IPS-18c (cell line): ENCODE measurements at regions not wholly inside any gene's neighbourhood (a gene's known extent, or its start where the extent isn't known, plus 50 kb on each side); places are given as distances from the start of the nearest gene placed in this dataset.

Source experiments
- H3K4me3 ChIP-seq: 2 replicates; pipeline ENCODE4 v1.7.0; 2013; ENCODE audit warnings: low read depth, mild to moderate bottlenecking, low read length, moderate library complexity; ENCODE audit not compliant: insufficient read depth
- H3K9me3 ChIP-seq: one replicate; pipeline ENCODE4 v1.6.1; 2013; ENCODE audit warnings: mild to moderate bottlenecking, low read length, moderate library complexity; ENCODE audit not compliant: control insufficient read depth, insufficient read depth

DNA sequence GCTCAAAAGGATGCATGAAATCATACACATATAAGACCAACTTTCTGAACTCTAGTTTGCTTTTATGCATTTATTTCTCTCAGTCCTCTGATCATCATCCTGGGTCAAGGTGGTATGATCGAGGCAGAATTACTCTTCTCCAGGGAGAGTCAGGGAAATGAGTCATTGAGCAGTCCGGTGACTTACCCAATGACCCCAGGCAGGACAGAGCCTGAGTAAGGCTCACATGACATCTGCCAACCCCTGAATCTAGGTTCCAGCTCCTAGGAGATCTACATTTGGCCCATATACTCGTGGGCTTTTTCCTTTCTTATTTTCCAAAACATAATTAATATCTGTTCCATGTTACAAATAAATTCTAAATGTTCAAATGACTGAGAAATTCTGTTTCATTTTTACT, 502.3 kb downstream of the FOXO1 start:
- Histone ChIP-seq H3K9me3 (no peaks in the 10 kb centered on the region), H3K4me3 (no peak overlapping the region)

DNA sequence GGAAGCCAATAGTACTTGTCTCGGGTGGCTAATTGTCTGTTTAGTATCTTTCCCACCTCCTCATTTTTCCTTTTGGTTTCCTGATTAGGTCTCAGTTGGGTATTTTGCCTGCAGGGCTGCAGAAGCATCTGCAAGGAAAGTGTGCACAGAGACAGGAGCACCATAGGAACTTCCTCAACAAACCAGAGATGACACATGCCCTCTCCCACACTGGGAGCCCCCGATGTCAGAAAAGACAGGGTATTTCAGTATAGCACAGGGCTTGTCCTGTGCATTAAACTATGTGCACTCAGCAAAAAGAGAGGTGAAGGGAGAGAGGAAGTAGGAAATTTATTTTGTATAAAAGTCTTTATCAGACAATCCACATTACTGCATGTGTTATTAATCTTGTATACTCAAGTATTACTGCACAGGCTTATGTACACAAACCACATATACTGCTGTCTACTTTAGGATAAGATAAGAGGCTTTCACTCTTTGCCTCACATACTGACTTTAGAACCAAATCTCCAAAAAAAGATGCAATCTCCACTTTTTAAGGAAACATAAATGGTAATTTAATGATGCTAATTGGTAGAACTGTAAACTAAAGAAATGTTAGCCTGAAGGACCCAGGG, 501.0 kb downstream of the FOXO1 start:
- no peaks in the 10 kb centered on the region for H3K9me3 ChIP-seq
- H3K4me3 ChIP-seq = no peak overlapping the region

DNA sequence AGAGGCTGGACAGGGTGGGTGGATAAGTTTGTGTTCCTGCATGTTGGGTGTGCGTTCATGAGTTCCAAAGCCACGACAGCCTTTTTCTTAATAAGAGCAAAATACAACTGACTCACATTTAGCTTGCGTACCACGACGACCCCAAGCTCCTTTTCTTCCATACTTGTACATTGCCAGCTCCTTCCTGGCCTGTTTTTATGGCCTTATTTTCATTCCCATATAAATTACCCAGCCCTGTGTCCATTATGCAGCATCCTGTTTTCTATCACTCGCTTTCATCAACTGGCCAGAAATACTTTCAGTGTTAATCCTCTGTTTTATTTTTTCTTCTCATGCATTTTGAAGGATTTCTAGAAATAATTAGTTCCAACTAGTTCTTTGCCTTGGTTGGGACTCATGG, 499.1 kb downstream of the FOXO1 start:
- H3K9me3 ChIP-seq = no peaks in the 10 kb centered on the region
- H3K4me3 ChIP-seq = no peak overlapping the region

DNA sequence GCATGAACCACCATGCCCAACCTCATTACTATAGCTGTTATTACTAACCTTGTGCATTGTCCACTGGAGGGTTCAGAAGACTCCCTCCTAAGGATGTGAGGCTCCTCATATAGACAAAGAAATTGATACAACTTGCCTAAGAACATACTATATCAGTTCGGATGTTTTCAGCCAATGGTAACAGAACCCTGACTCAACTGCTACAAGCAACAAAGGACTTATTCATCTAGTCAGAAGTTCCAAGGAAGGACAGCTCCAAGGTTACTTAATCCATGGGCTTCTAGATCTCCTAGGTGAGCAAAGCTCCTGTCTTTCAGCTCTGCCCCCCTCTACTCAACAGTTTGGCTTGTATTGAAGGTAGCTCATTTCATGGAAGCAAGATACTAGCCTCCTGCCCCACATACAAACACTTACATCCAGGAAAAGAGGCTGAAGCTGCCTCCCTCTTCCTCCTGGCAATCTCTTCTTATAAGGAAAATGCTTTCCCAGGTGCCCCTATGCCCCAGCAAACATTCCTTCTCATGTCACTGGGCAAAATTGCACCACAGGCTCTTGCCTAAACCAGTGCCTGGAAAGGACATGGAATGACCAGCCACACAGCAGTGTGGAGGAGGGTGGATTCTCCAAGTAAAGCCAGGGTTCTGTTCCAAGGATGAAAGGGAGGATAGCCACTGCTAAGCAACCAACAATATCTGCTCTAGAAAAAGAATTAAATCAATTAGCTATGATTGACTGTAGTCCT, 497.8 kb downstream of the FOXO1 start:
- Histone ChIP-seq H3K4me3 (no peak overlapping the region), H3K9me3 (no peaks in the 10 kb centered on the region)

DNA sequence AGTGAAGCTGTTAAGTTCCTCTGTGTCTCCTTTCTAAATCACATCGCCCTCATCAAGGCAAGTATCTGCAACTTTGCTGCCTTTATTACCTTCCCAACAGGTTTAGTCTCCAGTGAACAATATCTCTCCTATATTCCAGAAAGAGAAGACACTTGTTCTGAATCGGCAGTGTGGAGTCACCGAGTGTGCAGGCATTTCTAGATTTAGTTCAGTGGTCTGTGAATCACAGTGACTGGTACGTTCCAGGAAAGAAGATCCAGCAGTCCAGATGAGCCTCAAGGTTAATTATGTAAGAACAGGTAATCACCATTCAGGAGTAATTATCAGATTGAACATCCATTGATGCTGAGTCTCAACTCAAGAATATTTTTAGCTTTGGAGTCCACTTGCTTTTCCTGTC, 497.0 kb downstream of the FOXO1 start:
- no peak overlapping the region for H3K4me3 ChIP-seq
- no peaks in the 10 kb centered on the region for H3K9me3 ChIP-seq

DNA sequence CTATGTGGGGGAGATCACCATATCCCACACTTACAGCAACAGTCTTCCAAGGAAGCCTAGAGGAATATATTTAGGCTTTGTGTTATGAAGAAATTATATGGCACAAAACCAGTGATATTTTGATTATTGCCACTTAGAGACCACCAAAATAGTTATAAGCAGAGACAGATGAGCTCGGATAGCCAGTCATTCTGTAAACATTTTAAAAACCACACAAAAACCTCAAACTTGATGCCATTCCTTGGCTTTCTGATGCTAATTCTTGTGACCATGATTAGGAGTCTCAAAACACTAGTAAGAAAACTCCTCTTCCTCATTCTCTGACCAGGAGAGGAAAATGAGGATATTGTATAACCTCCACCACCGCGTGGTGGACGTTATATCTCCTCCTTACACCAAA, 496.4 kb downstream of the FOXO1 start:
- H3K9me3 ChIP-seq = no peaks in the 10 kb centered on the region
- no peak overlapping the region for H3K4me3 ChIP-seq

DNA sequence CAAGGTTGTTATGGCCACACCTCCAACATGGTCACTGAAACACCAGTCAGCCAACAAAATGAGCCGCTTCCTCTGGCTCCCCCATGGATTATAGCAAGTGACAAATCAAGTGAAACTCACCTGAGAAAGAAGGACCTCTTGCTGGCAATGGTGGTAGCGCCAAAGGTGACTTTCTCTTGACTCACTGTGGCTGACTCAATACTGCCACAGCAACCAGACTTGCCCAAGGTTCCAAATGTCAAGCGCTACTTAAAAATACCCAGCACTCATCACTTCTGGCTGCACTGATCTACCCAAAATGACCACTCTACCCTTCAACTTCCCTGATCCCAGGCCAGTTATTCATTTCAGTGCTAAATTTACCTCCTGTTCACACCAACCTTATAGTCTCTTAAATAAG, 495.5 kb downstream of the FOXO1 start:
- no peak overlapping the region for H3K4me3 ChIP-seq

DNA sequence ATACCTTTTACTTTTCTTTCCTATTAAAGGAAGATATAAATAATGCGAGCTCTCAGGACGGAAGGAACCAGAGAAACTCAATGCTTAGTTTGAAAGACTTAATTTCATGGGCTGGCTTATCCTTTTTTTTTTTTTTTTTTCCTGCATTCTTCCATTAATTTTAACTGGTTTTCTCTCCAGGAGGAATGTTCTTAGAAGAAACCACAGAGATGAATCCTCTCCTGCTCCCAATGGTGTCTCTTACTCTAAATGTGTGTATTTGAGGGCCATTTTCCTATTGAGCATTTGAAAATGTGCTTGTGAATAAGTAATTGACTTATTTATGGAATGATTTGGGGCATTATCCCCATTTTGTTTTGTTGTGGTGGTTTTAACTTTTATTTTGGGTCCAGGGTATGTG, 494.9 kb downstream of the FOXO1 start:
- Histone ChIP-seq H3K9me3 (no peaks in the 10 kb centered on the region), H3K4me3 (no peak overlapping the region)

More for the DNA sequence above, 495.5 kb downstream of the FOXO1 start:
- H3K9me3 ChIP-seq = no peaks in the 10 kb centered on the region

DNA sequence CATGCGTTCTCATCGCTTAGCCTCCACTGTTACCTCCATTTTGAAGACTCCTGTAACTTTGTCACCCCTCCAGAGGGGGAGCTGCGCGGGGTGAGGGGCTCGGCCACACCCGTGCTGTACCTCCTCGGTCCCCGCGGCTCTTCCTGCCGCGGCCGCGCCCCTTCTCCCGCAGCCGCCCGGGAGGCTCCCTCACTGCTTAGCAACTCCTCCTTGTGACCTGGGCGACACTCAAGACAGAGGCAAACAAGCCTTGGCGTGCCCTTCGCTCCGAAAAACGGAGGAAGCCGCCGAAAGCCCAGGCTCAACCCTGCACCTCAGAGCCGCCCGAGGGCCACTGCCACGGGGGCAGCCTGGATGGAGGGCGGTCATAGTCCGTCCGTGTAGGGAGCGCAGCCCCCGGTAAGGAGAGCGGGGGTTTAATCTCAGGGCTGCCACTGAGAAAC, 494.3 kb downstream of the FOXO1 start:
- Histone ChIP-seq H3K9me3 (no peaks in the 10 kb centered on the region), H3K4me3 (peak overlapping the region; percentile 28; the same call in 1 of the 2 replicates)

DNA sequence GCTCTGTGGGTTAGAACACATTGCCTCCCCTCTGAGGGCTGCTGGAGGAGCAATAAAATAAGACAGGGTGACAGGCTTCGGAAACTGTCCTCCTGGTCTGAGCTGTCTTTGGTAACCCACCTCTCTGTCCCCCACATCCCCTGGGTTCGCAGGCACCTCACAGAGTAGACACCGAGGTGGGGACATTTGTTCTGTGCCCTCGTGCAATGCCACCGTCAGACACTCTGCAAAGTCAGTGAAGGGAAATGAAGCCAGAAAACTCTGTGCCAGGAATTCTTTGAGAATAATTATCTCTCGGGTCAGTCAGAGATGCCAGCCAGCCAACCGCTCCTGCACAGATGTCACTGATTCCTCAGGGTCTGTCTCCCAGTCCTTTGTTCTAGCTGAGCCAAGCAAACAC, 493.6 kb downstream of the FOXO1 start:
- no peak overlapping the region for H3K4me3 ChIP-seq
- no peaks in the 10 kb centered on the region for H3K9me3 ChIP-seq

DNA sequence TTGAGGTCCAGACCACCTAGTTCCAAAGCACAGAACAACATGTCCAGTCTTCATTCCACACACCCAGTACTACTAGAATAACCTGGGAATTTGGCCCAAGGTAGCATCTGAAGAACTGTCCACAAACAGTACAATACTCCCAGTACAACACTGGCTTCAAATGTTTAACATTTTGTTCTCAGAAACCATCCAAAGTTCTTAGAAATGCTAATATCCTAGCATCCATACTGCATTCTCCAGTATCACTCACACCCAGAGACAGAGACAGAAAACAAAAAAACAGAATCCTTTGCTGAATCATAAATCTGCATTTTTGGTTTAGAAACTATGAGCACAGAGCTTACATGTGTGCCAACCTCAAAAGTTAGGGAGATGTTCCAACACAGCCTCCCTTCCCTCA, 490.8 kb downstream of the FOXO1 start:
- Histone ChIP-seq H3K9me3 (no peaks in the 10 kb centered on the region), H3K4me3 (no peak overlapping the region)

DNA sequence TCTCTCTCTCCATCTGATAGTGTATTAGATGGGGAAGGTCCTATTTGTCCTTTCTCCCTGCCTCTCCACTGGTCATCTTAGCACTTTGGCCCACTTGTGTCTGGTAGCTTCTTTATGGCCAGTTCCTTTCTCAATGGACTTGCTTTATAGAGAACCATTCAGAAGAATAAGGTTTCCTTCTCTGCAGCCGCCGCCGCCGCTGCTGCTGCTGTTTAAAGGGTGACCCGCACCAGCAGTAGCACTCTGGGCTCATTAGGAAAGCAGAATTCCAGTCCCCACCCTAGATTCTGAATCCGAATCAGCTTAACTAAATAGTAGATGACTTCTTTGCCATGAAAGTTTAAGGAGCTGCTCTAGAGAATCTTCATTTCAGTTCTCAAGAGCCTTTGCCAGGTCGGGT, 490.2 kb downstream of the FOXO1 start:
- Histone ChIP-seq H3K4me3 (no peak overlapping the region), H3K9me3 (no peaks in the 10 kb centered on the region)

DNA sequence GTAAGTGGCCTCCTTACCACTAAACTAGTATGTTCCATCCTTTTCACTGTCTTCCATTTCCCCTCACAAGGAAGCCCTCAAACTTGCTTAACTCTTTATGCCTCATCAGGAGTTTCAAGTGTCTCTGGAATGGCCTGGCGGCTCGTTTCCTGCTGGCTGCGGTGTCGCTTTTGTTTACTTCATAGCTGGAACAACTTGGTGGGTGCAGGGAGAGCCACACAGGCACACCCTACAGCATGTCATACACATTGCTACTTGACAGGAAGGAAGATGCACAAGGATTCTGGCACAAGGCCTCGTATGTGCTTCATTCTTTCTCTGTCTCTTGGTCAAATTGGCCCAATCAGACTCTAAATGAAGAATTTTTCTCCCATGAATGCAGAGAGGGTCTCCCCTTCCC, 488.3 kb downstream of the FOXO1 start:
- no peaks in the 10 kb centered on the region for H3K9me3 ChIP-seq
- H3K4me3 ChIP-seq = no peak overlapping the region

DNA sequence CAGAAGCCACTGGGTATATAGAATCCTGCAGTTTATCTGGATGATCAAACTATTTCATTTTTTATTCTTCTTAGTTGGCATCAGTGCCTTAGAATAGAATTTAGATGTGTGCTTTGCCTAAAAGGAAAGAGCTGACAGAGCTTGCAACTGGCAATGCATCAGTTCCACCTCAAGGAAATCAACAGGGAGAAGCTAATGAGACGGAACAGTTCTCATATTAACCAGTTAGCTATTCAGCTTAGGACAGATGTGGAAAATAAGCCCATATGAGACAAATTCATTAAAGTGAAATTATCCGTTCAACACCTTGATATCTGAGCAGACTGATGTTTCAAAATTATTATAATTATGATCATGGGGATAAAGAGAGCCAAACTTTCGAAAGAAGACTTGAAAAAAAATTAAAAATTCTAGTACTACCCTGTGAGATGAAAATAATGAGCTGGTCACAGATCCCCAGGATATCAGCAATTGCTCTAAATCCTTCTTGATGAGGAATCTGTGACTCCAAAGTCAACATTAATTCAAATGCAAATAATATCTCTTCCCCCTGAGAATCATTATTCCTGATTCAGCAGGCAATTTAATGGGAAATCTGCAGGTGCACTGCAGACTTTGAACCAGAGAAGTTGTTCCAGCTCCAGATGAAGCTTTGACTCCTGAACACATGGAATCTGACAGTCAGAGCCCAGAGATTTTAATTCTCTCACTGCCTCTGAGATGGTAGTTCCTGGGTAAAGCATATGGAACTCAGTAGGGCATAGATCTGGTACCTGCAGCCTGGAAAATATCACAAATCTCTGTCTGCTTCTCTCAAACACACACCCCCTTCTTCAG, 486.8 kb downstream of the FOXO1 start:
- Histone ChIP-seq H3K9me3 (no peaks in the 10 kb centered on the region), H3K4me3 (no peak overlapping the region)

DNA sequence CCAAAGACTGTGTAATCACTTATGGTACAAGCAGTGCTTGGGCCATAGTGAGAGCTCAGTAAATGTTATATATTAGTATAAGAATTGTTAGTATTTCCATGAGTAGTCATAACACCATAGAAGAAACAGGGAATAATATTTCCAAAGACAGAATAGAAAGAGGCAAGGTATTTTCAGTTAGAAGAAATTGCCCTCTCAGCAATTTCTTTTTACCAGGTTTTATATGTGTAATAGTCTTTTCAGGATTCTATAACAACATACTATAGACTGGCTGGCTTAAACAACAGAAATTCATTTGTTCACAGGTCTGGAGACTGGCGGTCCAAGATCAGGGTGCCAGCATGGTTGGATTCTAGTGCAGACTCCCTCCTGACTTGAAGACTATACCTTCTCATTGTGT, 485.7 kb downstream of the FOXO1 start:
- Histone ChIP-seq H3K4me3 (no peak overlapping the region), H3K9me3 (no peaks in the 10 kb centered on the region)

DNA sequence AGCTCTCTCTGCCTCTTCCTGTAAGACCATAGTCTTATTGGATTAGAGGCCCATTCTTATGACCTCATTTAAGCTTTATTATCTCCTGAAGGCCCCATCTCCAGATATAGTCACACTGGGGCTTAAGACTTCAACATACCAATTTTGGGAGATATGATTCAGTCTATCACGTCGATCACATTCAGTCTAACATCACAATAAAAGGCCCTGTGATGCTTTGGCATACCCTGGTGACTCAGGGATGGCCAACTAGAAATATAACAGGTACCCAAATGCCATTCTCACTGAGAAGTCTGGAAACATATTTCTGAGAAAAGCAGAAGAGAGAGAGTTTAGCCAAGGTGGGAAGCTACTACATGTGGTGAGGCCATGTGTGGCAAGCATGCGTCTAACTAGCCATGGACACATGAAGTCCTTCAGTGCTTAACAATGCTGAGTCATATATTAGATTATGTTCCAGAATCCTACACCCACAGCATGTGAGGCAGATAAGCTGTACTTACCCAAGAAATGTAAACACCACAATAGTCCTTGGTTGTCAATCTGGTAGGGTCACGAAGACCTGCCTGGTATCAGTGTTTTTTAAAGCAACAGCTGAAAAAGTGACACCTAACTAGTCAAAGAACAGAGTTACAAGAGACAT, 485.1 kb downstream of the FOXO1 start:
- no peak overlapping the region for H3K4me3 ChIP-seq
- no peaks in the 10 kb centered on the region for H3K9me3 ChIP-seq

DNA sequence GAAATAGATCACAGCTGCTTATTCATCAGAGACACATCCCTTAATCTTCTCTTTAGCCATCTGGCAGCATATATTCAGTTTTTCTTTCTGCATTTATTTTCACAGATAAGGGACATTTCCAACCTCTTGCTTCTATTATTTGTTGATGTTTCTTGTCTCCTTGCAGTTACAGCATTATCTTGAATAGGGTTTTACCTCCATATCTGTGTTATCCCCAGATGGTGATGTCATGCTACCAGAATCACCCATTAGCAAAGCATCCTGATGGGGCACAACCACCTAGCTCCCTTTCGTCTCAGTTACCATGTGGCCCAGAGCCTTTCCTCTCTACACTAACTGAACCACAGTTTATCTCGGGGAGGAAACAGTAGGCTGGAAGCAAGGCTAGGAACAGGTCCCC, 483.9 kb downstream of the FOXO1 start:
- Histone ChIP-seq H3K9me3 (no peaks in the 10 kb centered on the region), H3K4me3 (no peak overlapping the region)

DNA sequence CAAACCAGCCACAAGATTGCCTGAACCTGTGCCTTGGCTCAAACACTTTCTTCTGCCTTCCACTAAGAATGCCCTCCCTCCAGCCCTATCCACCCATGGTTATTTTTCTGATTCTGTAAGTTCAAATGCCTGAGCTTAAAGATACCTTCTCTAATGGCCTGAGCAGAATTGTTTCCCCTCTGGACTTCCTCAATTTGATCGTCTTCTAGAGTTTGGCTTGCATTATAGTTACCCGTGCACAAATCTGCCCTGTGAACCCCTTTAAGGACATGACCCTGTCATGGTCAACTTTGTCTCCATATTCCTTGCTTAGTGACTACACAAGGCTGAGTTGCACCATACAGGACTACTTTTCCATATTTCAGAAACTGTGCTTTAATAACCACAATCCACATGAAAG, 481.0 kb downstream of the FOXO1 start:
- H3K9me3 ChIP-seq = no peaks in the 10 kb centered on the region
- no peak overlapping the region for H3K4me3 ChIP-seq
